Nucleus accumbens (tissue), 56 donors: ENCODE measurements at regions not wholly inside any gene's neighbourhood (a gene's known extent, or its start where the extent isn't known, plus 50 kb on each side); places are given as distances from the start of the nearest gene placed in this dataset.
"Not testable (repeated sequence)": the region's sequence is repeated elsewhere in the genome, so short reads cannot be mapped to it uniquely, and the experiment has no call there.

Experiments used
- DNase-seq, 56 donors: peaks; one replicate each; lab custom pipeline; 2025; lab: John Stamatoyannopoulos, UW

DNA sequence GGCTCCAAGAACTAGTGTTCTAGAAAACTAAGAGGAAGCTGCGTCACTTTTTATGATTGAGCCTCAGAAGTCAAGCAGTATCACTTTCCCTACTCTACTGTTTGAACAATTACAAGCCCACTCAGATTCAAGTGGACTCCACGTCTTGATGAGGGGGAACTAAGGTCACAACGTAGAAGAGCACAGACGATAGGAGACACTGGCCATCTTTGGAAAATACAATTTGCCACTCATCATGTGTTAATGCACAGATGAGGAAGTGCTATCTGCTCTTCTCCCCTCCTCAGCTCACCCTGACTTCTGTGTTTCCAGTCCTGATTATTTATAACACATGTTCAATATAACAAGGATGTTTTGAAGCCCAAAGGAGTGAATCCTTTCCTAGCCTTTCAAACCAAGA is 76.1 kb upstream of the CYP1B1 start:
- no peak for DNase-seq

GRCh38 chr2:38149531-38149930 is 73.6 kb upstream of the CYP1B1 start:
- no peak for DNase-seq

GRCh38 chr2:38148501-38148900 is 72.5 kb upstream of the CYP1B1 start:
- DNase-seq = no peak

DNA sequence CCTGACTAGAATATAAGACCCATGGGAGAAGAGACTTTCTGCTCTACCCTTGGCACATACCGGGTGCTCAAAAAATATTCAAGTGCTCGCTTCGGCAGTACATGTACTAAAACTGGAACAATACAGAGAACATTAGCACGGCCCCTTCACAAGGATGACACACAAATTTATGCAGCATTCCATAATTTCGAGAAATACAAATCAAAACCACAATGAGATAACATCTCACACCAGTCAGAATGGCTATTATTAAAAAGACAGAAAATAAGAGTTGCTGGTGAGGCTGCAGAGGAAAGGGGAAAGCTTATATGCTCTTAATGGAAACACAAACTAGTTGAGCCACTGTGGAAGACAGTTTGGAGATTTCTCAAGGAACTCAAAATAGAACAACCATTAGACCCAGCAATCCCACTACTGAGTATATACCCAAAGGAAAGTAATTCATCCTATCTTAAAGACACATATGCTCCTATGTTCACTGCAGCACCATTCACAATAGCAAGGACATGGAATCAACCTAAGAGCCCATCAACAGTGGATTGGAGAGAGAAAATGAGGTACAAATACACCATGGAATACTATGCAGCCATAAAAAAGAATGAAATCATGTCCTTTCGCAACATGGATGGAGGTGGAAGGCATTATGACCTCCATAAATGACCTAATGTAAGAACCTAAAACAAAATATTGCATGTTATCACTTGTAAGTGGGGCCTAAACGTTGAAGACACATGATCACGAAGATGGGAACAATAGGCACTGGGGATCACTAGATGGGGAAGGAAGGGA is 71.6 kb upstream of the CYP1B1 start:
- DNase-seq = no peak

- no peak for DNase-seq
These were observed 71.0 kb upstream of the CYP1B1 start for GRCh38 chr2:38146907-38147307.

DNA sequence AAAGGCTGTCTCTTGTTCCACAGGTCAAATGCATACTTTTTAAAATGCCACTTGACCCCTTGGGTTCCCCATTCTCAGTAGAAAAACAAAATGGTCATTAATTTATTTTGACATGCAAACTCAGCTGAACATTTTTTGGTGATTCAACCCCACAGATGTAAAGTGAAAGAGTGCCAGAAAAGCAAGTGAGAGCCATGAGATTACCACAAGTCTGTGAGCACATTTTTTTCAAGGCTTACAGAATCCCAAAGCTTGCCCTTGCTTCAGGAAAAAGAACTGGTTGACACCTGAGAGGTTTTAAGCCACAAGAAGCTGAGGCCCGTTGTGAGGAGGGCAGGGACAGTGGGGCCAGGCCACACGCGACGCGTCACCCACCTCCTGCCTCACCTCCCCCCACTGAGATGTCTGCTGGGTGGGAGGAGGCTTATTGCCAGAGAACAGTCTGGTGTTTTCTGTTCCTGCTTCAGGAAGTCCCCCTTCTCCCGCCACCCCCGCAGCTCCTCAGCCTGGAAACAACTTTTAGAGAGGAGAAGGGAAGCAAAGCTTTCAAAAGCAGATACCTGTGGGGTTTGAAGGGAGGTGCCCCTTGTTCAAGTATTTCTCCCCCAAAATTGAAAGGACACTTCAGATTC is 70.4 kb upstream of the CYP1B1 start:
- DNase-seq = peak in 2 of 56 donors; percentile 4 to 16

DNA sequence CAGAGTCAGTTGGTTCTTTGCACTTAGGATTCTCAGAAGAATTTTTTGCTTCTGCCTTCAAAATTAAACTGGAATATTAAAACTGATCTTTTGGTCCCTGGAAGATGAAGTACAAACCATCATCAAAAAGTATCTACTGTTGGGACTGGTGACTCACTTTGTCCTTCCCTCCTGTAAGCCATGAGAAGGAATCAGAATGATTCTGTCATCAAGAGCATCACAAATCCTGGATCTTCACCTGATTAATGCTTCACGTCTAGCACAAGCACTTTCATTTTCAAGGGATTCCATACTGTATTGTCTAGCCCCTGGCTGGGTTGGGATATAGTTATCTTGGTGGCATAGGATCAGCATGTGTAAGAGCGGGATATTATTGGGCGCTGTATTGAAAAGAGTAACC is 69.3 kb upstream of the CYP1B1 start:
- no peak for DNase-seq

DNA sequence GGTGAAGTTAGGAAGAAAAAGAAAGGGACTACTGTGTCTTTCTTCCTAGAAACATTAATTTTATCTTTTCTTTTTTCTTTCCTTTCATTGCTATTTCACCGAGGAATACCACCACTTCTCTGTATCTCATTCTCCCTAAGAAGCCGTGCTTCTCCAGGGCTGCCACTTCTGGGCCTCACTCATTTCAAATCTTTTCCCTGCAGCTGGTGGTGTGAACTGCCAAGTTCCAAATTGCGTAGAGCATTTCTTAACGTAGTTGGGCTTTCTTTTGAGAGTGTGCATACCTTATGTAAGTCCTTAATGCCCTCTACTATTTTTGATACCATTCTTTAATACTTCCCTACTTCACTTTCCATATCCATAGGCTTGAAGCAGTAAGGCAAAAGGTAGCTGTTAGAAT is 66.7 kb upstream of the CYP1B1 start:
- DNase-seq = no peak

GRCh38 chr2:38141501-38141900 is 65.5 kb upstream of the CYP1B1 start:
- DNase-seq = no peak

GRCh38 chr2:38138996-38139395 is 63.0 kb upstream of the CYP1B1 start:
- no peak for DNase-seq

GRCh38 chr2:38138419-38138818 is 62.5 kb upstream of the CYP1B1 start:
- no peak for DNase-seq

DNA sequence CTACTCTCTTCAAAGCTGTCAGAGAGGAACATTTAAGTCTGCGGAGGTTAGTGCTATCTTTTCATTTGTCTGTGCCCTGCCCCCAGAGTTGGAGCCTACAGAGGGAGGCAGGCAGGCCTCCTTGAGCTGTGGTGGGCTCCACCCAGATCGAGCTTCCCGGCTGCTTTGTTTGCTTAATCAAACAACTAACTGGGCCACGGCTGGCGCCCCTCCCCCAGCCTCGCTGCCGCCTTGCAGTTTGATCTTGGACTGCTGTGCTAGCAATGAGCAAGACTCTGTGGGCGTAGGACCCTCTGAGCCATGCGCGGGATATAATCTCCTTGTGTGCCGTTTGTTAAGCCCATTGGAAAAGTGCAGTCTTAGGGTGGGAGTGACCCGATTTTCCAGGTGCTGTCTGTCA is 62.0 kb upstream of the CYP1B1 start:
- not testable (repeated sequence) for DNase-seq

DNA sequence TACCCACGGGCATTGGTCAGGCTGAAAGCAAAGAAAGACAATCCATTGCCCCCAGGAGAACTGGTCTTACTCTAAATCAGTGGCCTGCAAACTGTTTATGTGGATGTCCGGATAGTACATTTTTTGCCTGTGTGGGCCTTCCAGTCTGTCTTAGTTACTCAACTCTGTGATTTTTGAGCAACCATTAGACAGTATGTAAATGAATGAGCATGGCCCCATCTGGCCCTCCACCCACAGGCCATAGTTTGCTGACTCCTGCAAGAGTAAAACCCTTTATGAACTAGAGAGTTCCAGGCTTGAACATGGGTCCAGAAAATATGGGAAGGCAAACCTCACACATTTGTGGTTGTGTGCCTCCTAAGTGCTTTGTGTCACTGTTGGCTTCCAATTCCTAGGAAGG is 55.7 kb upstream of the CYP1B1 start:
- no peak for DNase-seq

DNA sequence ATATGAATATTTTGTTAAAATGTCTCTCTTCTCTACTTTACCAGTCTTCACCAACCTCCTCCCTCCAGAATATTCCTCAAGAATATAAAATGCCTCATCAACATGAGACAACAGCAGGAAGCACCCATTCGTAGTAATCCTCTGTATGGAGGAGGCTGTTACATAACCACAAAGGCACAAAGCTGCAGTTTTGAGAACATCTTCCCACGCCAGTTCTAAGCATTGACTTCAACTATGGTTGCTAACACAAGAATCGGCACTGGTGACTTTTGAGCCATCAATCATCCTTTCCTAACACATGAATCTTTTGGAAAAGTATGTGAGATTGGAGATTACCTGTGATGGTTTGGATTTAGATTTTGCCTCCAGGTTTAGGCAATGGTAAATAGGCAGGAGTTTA is 54.9 kb upstream of the CYP1B1 start:
- peak in 16 of 56 donors; percentile 6 to 76 (median 33) for DNase-seq

DNA sequence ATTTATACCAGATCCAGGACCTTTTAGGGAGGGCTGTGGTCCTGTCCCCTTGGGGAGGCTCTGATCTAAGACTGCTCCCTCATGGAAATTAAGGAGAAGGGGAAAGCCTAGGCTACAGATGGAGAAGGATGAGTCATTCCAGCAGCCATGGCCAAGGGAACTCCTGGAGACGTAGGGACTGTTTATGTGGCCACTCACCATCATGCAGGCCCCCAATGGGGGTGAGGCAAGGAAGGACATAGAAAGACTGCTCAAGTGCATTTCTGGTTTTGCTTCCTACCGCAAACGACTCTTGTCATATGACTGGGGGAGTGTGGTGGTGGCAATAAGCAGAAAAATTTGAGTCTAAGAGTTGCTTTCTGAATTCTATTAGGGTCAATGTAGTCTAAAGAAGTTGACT is 54.0 kb upstream of the CYP1B1 start:
- peak in 1 of 56 donors; percentile 23 for DNase-seq

- no peak for DNase-seq
These were observed 53.5 kb upstream of the CYP1B1 start for GRCh38 chr2:38129481-38129880.

DNA sequence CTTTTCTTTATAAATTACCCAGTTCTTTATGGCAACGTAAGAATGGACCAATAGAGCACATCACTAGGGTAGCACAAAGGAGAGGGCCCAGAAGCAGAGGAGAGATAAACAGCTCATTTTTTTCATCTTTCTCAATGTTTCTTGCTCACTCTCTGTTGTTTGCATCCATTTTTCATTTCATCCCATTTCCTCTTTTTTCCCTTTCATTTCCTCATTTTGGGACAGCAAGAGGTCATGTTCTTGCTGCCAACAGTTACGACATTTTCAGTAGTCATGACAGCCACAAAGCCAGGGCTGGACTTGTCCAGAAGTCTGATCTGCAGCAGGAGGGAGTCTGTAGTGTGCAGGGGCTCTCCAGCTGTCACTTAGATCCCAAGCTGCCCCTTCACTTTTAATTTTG is 52.7 kb upstream of the CYP1B1 start:
- peak in 4 of 56 donors; percentile 3 to 8 (median 4) for DNase-seq

DNA sequence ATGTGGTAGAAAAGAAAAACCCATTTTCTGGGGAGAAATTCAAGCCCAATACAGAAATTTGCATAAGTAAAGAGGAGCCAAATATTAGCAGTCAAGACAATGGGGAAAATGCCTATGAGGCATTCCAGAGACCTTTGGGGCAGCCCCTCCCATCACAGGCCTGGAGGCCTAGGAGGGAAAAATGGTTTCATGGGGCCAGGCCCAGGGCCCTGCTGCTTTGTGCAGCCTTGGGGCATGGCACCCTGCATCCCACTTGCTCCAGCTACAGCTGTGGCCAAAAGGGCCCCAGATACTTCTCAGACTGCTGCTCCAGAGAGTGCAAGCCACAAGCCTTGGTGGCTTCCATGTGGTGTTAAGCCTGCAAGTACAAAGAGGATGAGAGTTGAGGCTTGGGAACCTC is 51.3 kb upstream of the CYP1B1 start:
- no peak for DNase-seq

DNA sequence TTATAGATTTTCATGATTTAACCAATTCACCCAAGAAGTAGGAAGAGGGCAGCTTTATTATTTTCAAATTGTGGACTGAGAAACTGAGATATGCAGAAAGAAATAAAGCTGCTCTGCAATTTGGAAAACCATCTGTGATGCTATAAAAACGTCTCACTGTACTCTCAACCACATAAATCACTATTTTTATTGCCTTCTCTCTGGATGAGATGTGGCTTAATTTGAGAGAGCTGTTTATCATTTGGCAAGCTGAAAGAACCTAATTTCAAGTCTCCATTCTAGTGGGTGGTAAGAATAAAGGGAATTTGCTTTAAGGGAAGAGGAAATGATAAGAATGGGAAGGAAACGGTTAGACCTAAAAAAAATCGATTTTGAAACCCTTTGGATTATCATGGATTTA is 49.9 kb upstream of the CYP1B1 start:
- DNase-seq = no peak
